B cell (primary cell): ENCODE measurements at regions not wholly inside any gene's neighbourhood (a gene's known extent, or its start where the extent isn't known, plus 50 kb on each side); places are given as distances from the start of the nearest gene placed in this dataset.

Source experiments
- EZH2 ChIP-seq: IDR thresholded peaks from 2 replicates; pipeline ENCODE4 v1.6.1; 2012; ENCODE audit warnings: borderline replicate concordance, low read depth, mild to moderate bottlenecking, moderate library complexity, low read length; ENCODE audit not compliant: insufficient read depth, poor library complexity, severe bottlenecking
- TF ChIP-seq, protein P1 (sequence below): fragments of 200-600 bp; IDR thresholded peaks from one replicate; pipeline ENCODE4 v1.8.0; 2022; ENCODE audit warnings: antibody characterized with exemption, mild to moderate bottlenecking

DNA sequence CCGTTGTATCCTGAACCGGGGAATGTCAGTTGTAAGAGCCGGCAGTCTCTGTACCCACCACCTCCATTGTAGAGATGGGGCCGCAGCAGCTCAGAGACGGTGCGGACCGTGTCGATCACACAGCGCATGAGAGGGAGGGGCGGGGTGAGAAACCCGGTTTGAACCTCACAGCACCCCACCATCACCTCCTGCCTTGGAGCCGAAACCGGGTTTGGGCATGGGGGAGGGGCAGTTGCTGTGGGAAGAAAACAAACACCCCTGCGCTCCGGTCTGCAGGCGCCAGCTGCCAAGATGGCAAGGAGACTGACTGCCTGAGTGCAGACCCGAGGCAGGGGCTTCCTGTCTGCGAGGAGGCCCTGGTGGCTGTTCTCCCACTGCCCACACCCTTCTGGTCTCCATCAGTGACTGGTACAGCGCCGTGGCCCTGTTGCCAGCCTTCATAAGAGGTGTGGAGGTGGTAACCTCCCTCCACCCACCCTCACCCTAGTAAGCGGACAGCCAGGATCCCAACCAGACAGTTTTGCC lies 69.2 kb upstream of the SSBP3 start:
- TF ChIP-seq, protein P1, sequence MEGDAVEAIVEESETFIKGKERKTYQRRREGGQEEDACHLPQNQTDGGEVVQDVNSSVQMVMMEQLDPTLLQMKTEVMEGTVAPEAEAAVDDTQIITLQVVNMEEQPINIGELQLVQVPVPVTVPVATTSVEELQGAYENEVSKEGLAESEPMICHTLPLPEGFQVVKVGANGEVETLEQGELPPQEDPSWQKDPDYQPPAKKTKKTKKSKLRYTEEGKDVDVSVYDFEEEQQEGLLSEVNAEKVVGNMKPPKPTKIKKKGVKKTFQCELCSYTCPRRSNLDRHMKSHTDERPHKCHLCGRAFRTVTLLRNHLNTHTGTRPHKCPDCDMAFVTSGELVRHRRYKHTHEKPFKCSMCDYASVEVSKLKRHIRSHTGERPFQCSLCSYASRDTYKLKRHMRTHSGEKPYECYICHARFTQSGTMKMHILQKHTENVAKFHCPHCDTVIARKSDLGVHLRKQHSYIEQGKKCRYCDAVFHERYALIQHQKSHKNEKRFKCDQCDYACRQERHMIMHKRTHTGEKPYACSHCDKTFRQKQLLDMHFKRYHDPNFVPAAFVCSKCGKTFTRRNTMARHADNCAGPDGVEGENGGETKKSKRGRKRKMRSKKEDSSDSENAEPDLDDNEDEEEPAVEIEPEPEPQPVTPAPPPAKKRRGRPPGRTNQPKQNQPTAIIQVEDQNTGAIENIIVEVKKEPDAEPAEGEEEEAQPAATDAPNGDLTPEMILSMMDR = no peak
- TF ChIP-seq EZH2 = no peak
